K562 (cell line): ENCODE measurements at regions not wholly inside any gene's neighbourhood (a gene's known extent, or its start where the extent isn't known, plus 50 kb on each side); places are given as distances from the start of the nearest gene placed in this dataset.

Experiments
- ATAC-seq: fragments of 200-7000 bp; cut with Tn5 transposase; 3 replicates; pipeline ENCODE4 v1.9.1; 2020; ENCODE audit warnings: moderate library complexity
- BruUV-seq: library from RNA; stranded (reverse); fragments of 400-500 nt; replicated peaks from 2 replicates; lab custom pipeline; 2021; lab: Mats Ljungman, UMichigan
- CTCF ChIA-PET: fragments of 300-600 bp; formaldehyde crosslinking; extraction: SDS; loops from one replicate; lab custom pipeline; 2021; ENCODE audit warnings: low intra/inter-chr PET ratio; lab: Yijun Ruan, JAX
- POLR2A ChIA-PET: fragments of 300-600, 350-650 bp; sonication (Branson Sonifier 250); formaldehyde crosslinking; extraction: SDS; loops from one replicate; lab custom pipeline; 2021; ENCODE audit warnings: antibody characterized with exemption, inconsistent platforms; lab: Yijun Ruan, JAX
- DNase-seq, 4 experiments: peaks; one replicate each; pipeline versions ENCODE4 v3.0.0 to v3.0.0-alpha.2; 2011 to 2018; ENCODE audit warnings: low spot score in 3 of 4, mixed read lengths in 3 of 4; ENCODE audit errors: extremely low read depth in 1 of 4
- FAIRE-seq: peaks from 2 replicates; lab custom pipeline; 2011; peaks lifted over from hg19 to GRCh38; lab: Jason Lieb, UNC
- H2AFZ ChIP-seq: 2 replicates; pipeline ENCODE4 v1.6.0; 2011; ENCODE audit warnings: low read depth, low read length, control low read depth, inconsistent platforms
- H3K27ac ChIP-seq: fragments of 200-600 bp; 3 replicates; pipeline ENCODE4 v1.8.0; 2011; ENCODE audit warnings: low read depth, mild to moderate bottlenecking, control low read depth, inconsistent platforms, low read length, moderate library complexity, mixed read lengths; ENCODE audit errors: extremely low read depth
- H3K27me3 ChIP-seq, 2 experiments: fragments of 300-600 bp in 1 of 2; 2 replicates in 1 of 2; 3 replicates in 1 of 2; pipeline versions ENCODE4 v1.6.0 to v1.8.0; 2011; ENCODE audit warnings: inconsistent platforms in 2 of 2, low read length in 2 of 2, mild to moderate bottlenecking in 1 of 2, mixed read lengths in 1 of 2, moderate library complexity in 1 of 2; ENCODE audit not compliant: control insufficient read depth in 2 of 2, insufficient read depth in 2 of 2
- H3K36me3 ChIP-seq: fragments of 300-600 bp; 3 replicates; pipeline ENCODE4 v1.8.0; 2011; ENCODE audit warnings: mild to moderate bottlenecking, low read length, inconsistent platforms; ENCODE audit not compliant: control insufficient read depth, insufficient read depth
- H3K4me1 ChIP-seq, 2 experiments: fragments of 200-600 bp in 1 of 2; replicated peaks in 1 of 2; 2 replicates in 1 of 2; 3 replicates in 1 of 2; pipeline versions ENCODE4 v1.5.1 to v1.8.0; 2011; ENCODE audit warnings: inconsistent platforms in 2 of 2, low read length in 2 of 2, mild to moderate bottlenecking in 1 of 2, mixed read lengths in 1 of 2, moderate library complexity in 1 of 2; ENCODE audit not compliant: control insufficient read depth in 2 of 2, insufficient read depth in 2 of 2
- H3K4me2 ChIP-seq: 2 replicates; pipeline ENCODE4 v1.6.1; 2011; ENCODE audit warnings: low read length, control low read depth, inconsistent platforms, mixed read lengths; ENCODE audit not compliant: insufficient read depth
- H3K4me3 ChIP-seq: fragments of 200-600 bp; sonication (generic), shearing (Covaris generic); 2 replicates; pipeline ENCODE4 v1.5.1; 2016; ENCODE audit warnings: control low read depth, inconsistent platforms
- H3K79me2 ChIP-seq: fragments of 200-600 bp; 3 replicates; pipeline ENCODE4 v1.8.0; 2011; ENCODE audit warnings: low read length, inconsistent platforms; ENCODE audit not compliant: control insufficient read depth, insufficient read depth
- H3K9ac ChIP-seq, 2 experiments: 2 replicates each; pipeline versions ENCODE4 v1.6.0 to v1.6.1; 2011; ENCODE audit warnings: low read depth in 2 of 2, low read length in 2 of 2, control low read depth in 1 of 2, inconsistent platforms in 1 of 2, mild to moderate bottlenecking in 1 of 2, mixed read lengths in 1 of 2; ENCODE audit not compliant: insufficient read depth in 1 of 2
- H3K9me1 ChIP-seq: one replicate; pipeline ENCODE4 v1.6.0; 2011; ENCODE audit warnings: inconsistent platforms, mild to moderate bottlenecking, low read length, moderate library complexity; ENCODE audit not compliant: control insufficient read depth, insufficient read depth
- H3K9me3 ChIP-seq: replicated peaks from 2 replicates; pipeline ENCODE4 v1.5.1; 2011; ENCODE audit warnings: low read depth, low read length, inconsistent platforms; ENCODE audit not compliant: control insufficient read depth, insufficient read depth
- H4K20me1 ChIP-seq: replicated peaks from 2 replicates; pipeline ENCODE4 v1.6.1; 2011; ENCODE audit warnings: low read length, inconsistent platforms, mixed read lengths; ENCODE audit not compliant: control insufficient read depth, insufficient read depth
- CHAMP1 ChIP-seq: fragments of 450-650 bp; IDR thresholded peaks from 2 replicates; pipeline ENCODE4 v1.6.1; 2016; ENCODE audit warnings: mild to moderate bottlenecking
- DMBX1 ChIP-seq: fragments of 250-450 bp; sonication (Bioruptor Pico); IDR thresholded peaks from 2 replicates; pipeline ENCODE4 v1.8.0; 2022; ENCODE audit warnings: inconsistent platforms, mild to moderate bottlenecking, moderate library complexity, borderline replicate concordance
- KAT8 ChIP-seq: fragments of 450-650 bp; IDR thresholded peaks from 2 replicates; pipeline ENCODE4 v1.6.1; 2016; ENCODE audit warnings: low read depth, mild to moderate bottlenecking
- MCM3 ChIP-seq: fragments of 450-650 bp; IDR thresholded peaks from 2 replicates; pipeline ENCODE4 v1.6.1; 2016
- MIER1 ChIP-seq: fragments of 450-650 bp; IDR thresholded peaks from 2 replicates; pipeline ENCODE4 v1.6.1; 2016; ENCODE audit warnings: antibody characterized with exemption, mild to moderate bottlenecking, low read depth
- RBM22 ChIP-seq: fragments of 200-400 bp; formaldehyde crosslinking; IDR thresholded peaks from 2 replicates; pipeline ENCODE4 v1.6.1; 2018; ENCODE audit warnings: low read length, low read depth; ENCODE audit not compliant: poor library complexity, severe bottlenecking
- SREBF1 ChIP-seq: fragments of 150-350 bp; IDR thresholded peaks from 2 replicates; pipeline ENCODE4 v1.6.1; 2014; ENCODE audit warnings: antibody characterized with exemption, low read depth, low read length, borderline replicate concordance
- TAF15 ChIP-seq: fragments of 200-400 bp; formaldehyde crosslinking; IDR thresholded peaks from 2 replicates; pipeline ENCODE4 v1.6.1; 2017; ENCODE audit warnings: mild to moderate bottlenecking, low read depth, low read length, moderate library complexity
- THRAP3 ChIP-seq: fragments of 450-650 bp; IDR thresholded peaks from 2 replicates; pipeline ENCODE4 v1.6.1; 2016; ENCODE audit warnings: mild to moderate bottlenecking, inconsistent platforms, borderline replicate concordance
- ZBTB1 ChIP-seq: sonication (generic); formaldehyde crosslinking; IDR thresholded peaks from 2 replicates; pipeline ENCODE4 v1.8.1; 2023; ENCODE audit warnings: missing genetic modification reagents, low read depth, mild to moderate bottlenecking, borderline replicate concordance
- ZNF121 ChIP-seq: sonication (generic); formaldehyde crosslinking; conservative IDR thresholded peaks from 2 replicates; pipeline ENCODE4 v1.8.0; 2022; ENCODE audit warnings: missing genetic modification reagents
- ZNF165 ChIP-seq: fragments of 250-450 bp; sonication (Bioruptor Pico); IDR thresholded peaks from 2 replicates; pipeline ENCODE4 v1.4.0; 2020; ENCODE audit warnings: borderline replicate concordance
- ZNF263 ChIP-seq: sonication (generic); formaldehyde crosslinking; IDR thresholded peaks from 2 replicates; pipeline ENCODE4 v1.8.0; 2022; ENCODE audit warnings: mild to moderate bottlenecking, missing genetic modification reagents, borderline replicate concordance
- ZNF347 ChIP-seq: fragments of 450-650 bp; formaldehyde crosslinking; IDR thresholded peaks from 2 replicates; pipeline ENCODE4 v1.4.0; 2020; ENCODE audit warnings: low read depth, mild to moderate bottlenecking, moderate library complexity
- ZNF507 ChIP-seq: conservative IDR thresholded peaks from 2 replicates; pipeline ENCODE4 v1.6.1; 2017; ENCODE audit warnings: missing genetic modification characterization, missing compliant biosample characterization
- ZNF589 ChIP-seq: fragments of 200-800 bp; sonication (Bioruptor generic); IDR thresholded peaks from 2 replicates; pipeline ENCODE4 v1.6.1; 2016; ENCODE audit warnings: low read depth, missing genetic modification characterization, missing compliant biosample characterization
- ZNF766 ChIP-seq: fragments of 200-800 bp; sonication (Bioruptor generic); conservative IDR thresholded peaks from 2 replicates; pipeline ENCODE4 v1.6.1; 2016; ENCODE audit warnings: missing genetic modification characterization, missing compliant biosample characterization
- ZNF785 ChIP-seq: fragments of 250-450 bp; sonication (Bioruptor Pico); IDR thresholded peaks from 2 replicates; pipeline ENCODE4 v1.4.0; 2020; ENCODE audit warnings: mild to moderate bottlenecking
- WGBS: fragments of 100-300 bp; shearing (Covaris generic); methylation state at CpG from one replicate; pipeline ENCODE4 v1.1.6; 2016; ENCODE audit warnings: low coverage, mixed read lengths; ENCODE audit not compliant: insufficient coverage; ENCODE audit errors: missing lambda C conversion rate; 5-methylcytosine and 5-hydroxymethylcytosine counted together
- in situ Hi-C: fragments of 300-500 bp; cut with MboI; formaldehyde crosslinking; loops from 4 replicates; pipeline ENCODE4 v1.15.0; 2018; ENCODE audit warnings: inconsistent platforms, mixed read lengths
- intact Hi-C: fragments of 100-400 bp; cut with micrococcal nuclease; formaldehyde crosslinking; loops from 2 replicates; pipeline ENCODE4 v1.14.2; 2022
- TF ChIP-seq, protein P1 (sequence below): sonication (generic); formaldehyde crosslinking; IDR thresholded peaks from 2 replicates; pipeline ENCODE4 v1.8.1; 2023; ENCODE audit warnings: mild to moderate bottlenecking, missing genetic modification reagents
- TF ChIP-seq, protein P2 (sequence below): fragments of 250-450 bp; sonication (Bioruptor Pico); IDR thresholded peaks from 2 replicates; pipeline ENCODE4 v1.8.0; 2022; ENCODE audit warnings: inconsistent platforms, mild to moderate bottlenecking, moderate library complexity, borderline replicate concordance

DNA sequence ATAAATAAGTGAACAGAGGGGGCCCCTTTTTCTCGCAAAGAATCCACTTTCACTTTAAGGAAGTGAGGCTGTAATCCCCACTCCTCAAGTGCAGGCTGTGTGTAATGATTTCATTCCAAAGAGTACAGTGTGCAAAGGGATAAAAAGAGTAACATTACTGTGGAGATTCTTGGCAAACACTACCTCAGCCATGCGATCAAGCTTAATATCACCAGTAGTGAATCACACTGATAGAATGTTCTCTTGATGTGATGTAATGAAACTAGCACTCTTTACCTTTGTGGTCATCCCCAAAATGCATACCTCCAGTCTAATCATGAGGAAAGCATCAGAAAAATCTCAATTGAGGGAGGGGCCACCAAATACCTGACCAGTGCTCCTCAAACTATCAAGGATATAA is 246.1 kb upstream of the CHORDC1 start:
- Histone ChIP-seq H2AFZ (no peak overlapping the region), H3K27ac (no peak overlapping the region)
- in situ Hi-C loops: no loop called here

More for the DNA sequence above, 246.1 kb upstream of the CHORDC1 start:
- 14% methylated on average over 2 of the region's 2 CpGs for WGBS
- ATAC-seq (no peak), DNase-seq (no peak)
- no peaks in the 10 kb centered on the region for H3K79me2 ChIP-seq
- no TSS peak for BruUV-seq
- ChIA-PET CTCF (no interaction called here), POLR2A (no interaction called here)
- H3K4me1 ChIP-seq: no peaks in the 10 kb centered on the region
- TF ChIP-seq ZNF589 (CRISPR knock-in tag) (no peak), TAF15 (no peak), ZNF785 (CRISPR knock-in tag) (no peak), ZNF766 (CRISPR knock-in tag) (no peak), THRAP3 (no peak), ZNF263 (CRISPR knock-in tag) (no peak), CHAMP1 (no peak), ZNF507 (tag) (no peak), ZNF165 (CRISPR knock-in tag) (no peak), MCM3 (no peak), SREBF1 (no peak), MIER1 (no peak), ZNF121 (CRISPR knock-in tag) (no peak), DMBX1 (CRISPR knock-in tag) (no peak), ZNF347 (CRISPR knock-in tag) (no peak), KAT8 (no peak), ZBTB1 (CRISPR knock-in tag) (no peak), RBM22 (no peak)
- TF ChIP-seq, protein P1, sequence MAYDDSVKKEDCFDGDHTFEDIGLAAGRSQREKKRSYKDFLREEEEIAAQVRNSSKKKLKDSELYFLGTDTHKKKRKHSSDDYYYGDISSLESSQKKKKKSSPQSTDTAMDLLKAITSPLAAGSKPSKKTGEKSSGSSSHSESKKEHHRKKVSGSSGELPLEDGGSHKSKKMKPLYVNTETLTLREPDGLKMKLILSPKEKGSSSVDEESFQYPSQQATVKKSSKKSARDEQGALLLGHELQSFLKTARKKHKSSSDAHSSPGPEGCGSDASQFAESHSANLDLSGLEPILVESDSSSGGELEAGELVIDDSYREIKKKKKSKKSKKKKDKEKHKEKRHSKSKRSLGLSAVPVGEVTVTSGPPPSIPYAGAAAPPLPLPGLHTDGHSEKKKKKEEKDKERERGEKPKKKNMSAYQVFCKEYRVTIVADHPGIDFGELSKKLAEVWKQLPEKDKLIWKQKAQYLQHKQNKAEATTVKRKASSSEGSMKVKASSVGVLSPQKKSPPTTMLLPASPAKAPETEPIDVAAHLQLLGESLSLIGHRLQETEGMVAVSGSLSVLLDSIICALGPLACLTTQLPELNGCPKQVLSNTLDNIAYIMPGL (CRISPR knock-in tag): no peak
- TF ChIP-seq, protein P2, sequence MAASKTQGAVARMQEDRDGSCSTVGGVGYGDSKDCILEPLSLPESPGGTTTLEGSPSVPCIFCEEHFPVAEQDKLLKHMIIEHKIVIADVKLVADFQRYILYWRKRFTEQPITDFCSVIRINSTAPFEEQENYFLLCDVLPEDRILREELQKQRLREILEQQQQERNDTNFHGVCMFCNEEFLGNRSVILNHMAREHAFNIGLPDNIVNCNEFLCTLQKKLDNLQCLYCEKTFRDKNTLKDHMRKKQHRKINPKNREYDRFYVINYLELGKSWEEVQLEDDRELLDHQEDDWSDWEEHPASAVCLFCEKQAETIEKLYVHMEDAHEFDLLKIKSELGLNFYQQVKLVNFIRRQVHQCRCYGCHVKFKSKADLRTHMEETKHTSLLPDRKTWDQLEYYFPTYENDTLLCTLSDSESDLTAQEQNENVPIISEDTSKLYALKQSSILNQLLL: no peak
- TF ChIP-seq, all 486 proteins: peak for 0
- H3K9ac ChIP-seq: no peak overlapping the region
- no peak for FAIRE-seq
- H3K9me3 ChIP-seq: no peaks in the 10 kb centered on the region
- H3K4me2 ChIP-seq: no peak overlapping the region
- H4K20me1 ChIP-seq: no peaks in the 10 kb centered on the region
- H3K36me3 ChIP-seq: no peaks in the 10 kb centered on the region
- H3K27me3 ChIP-seq: no peaks in the 10 kb centered on the region
- intact Hi-C loops: no loop called here
- H3K4me3 ChIP-seq: no peak overlapping the region
- H3K9me1 ChIP-seq: no peaks in the 10 kb centered on the region
